Glutamatergic neuron (in vitro differentiated cells): ENCODE measurements at regions not wholly inside any gene's neighbourhood (a gene's known extent, or its start where the extent isn't known, plus 50 kb on each side); places are given as distances from the start of the nearest gene placed in this dataset.

Experiments
- DNase-seq: peaks from one replicate; pipeline ENCODE4 v3.0.0; 2022
- H3K27ac Mint-ChIP-seq: one replicate; pipeline ENCODE4 v1.8.0; 2020; ENCODE audit warnings: mild to moderate bottlenecking, mixed read lengths, inconsistent platforms; ENCODE audit not compliant: unreplicated experiment
- H3K27me3 Mint-ChIP-seq: one replicate; pipeline ENCODE4 v1.8.0; 2020; ENCODE audit warnings: mild to moderate bottlenecking, moderate library complexity, mixed read lengths, inconsistent platforms; ENCODE audit not compliant: unreplicated experiment
- H3K36me3 Mint-ChIP-seq: one replicate; pipeline ENCODE4 v1.8.0; 2020; ENCODE audit warnings: mild to moderate bottlenecking, mixed read lengths, inconsistent platforms; ENCODE audit not compliant: unreplicated experiment
- H3K4me1 Mint-ChIP-seq: one replicate; pipeline ENCODE4 v1.8.0; 2020; ENCODE audit warnings: mild to moderate bottlenecking, low read depth, mixed read lengths, inconsistent platforms; ENCODE audit not compliant: unreplicated experiment
- H3K4me3 Mint-ChIP-seq: one replicate; pipeline ENCODE4 v1.8.0; 2020; ENCODE audit warnings: mild to moderate bottlenecking, mixed read lengths, inconsistent platforms; ENCODE audit not compliant: unreplicated experiment
- H3K9me3 Mint-ChIP-seq: one replicate; pipeline ENCODE4 v1.8.0; 2020; ENCODE audit warnings: mild to moderate bottlenecking, moderate library complexity, mixed read lengths, inconsistent platforms; ENCODE audit not compliant: unreplicated experiment
- CTCF ChIP-seq: fragments of 200-600 bp; sonication (generic); IDR thresholded peaks from one replicate; pipeline ENCODE4 v1.5.0; 2021; ENCODE audit not compliant: partially characterized antibody, unreplicated experiment

- no peaks in the 10 kb centered on the region for H3K9me3 Mint-ChIP-seq
- H3K27ac Mint-ChIP-seq, result no peak overlapping the region
- no peaks in the 10 kb centered on the region for H3K4me1 Mint-ChIP-seq
- no peak for DNase-seq
- no peaks in the 10 kb centered on the region for H3K36me3 Mint-ChIP-seq
- H3K27me3 Mint-ChIP-seq, result no peaks in the 10 kb centered on the region
- H3K4me3 Mint-ChIP-seq, result no peak overlapping the region
- no peak for TF ChIP-seq CTCF
These were observed 1189.6 kb downstream of the PCDH9 start for GRCh38 chr13:66040506-66040905.

- no peak overlapping the region for H3K27ac Mint-ChIP-seq
- TF ChIP-seq CTCF, result no peak
- H3K36me3 Mint-ChIP-seq, result no peaks in the 10 kb centered on the region
- H3K9me3 Mint-ChIP-seq, result no peaks in the 10 kb centered on the region
- DNase-seq, result no peak
- H3K4me1 Mint-ChIP-seq, result no peaks in the 10 kb centered on the region
- H3K4me3 Mint-ChIP-seq, result no peak overlapping the region
- H3K27me3 Mint-ChIP-seq, result no peaks in the 10 kb centered on the region
These were observed 1193.0 kb downstream of the PCDH9 start for GRCh38 chr13:66037096-66037495.

GRCh38 chr13:66036636-66037035, 1193.5 kb downstream of the PCDH9 start:
- H3K36me3 Mint-ChIP-seq, result no peaks in the 10 kb centered on the region
- H3K27ac Mint-ChIP-seq, result no peak overlapping the region
- DNase-seq, result no peak
- H3K27me3 Mint-ChIP-seq, result no peaks in the 10 kb centered on the region
- no peak for TF ChIP-seq CTCF
- no peak overlapping the region for H3K4me3 Mint-ChIP-seq
- no peaks in the 10 kb centered on the region for H3K4me1 Mint-ChIP-seq
- no peaks in the 10 kb centered on the region for H3K9me3 Mint-ChIP-seq

GRCh38 chr13:66036024-66036614, 1194.0 kb downstream of the PCDH9 start:
- Mint-ChIP-seq H3K36me3 (no peaks in the 10 kb centered on the region), H3K27me3 (no peaks in the 10 kb centered on the region), H3K4me1 (no peaks in the 10 kb centered on the region), H3K9me3 (no peaks in the 10 kb centered on the region), H3K4me3 (no peak overlapping the region), H3K27ac (no peak overlapping the region)
- DNase-seq, result no peak
- no peak for TF ChIP-seq CTCF

GRCh38 chr13:66033924-66034323, 1196.2 kb downstream of the PCDH9 start:
- TF ChIP-seq CTCF, result no peak
- no peaks in the 10 kb centered on the region for H3K4me1 Mint-ChIP-seq
- H3K27ac Mint-ChIP-seq, result no peak overlapping the region
- no peaks in the 10 kb centered on the region for H3K27me3 Mint-ChIP-seq
- DNase-seq, result no peak
- H3K4me3 Mint-ChIP-seq, result no peak overlapping the region
- H3K36me3 Mint-ChIP-seq, result no peaks in the 10 kb centered on the region
- no peaks in the 10 kb centered on the region for H3K9me3 Mint-ChIP-seq
